ENCODE measurements at regions not wholly inside any gene's neighbourhood (a gene's known extent, or its start where the extent isn't known, plus 50 kb on each side); places are given as distances from the start of the nearest gene placed in this dataset.

DNA sequence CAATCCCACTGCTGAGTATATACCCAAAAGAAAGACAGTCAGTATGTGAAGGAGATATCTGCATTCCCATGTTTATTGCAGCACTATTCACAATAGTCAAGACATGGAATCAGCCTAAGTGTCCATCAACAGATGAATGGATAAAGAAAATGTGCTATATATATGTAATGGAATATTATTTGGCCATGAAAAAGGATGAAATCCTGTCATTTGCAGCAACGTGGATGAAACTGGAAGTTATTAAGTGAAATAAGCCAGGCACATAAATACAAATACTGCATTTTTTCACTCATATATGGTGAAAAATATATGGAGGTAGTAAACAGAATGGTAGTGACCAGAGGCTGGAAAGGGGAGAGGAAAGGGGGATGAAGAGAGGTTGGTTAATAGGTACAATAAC is 188.9 kb upstream of the SERP2 start:
- TF ChIP-seq ZNF146 (tag by site-specific recombination; IDR thresholded peaks at IDR 0.05) (peak; percentile 92), IKZF3 (tag by site-specific recombination; IDR thresholded peaks at IDR 0.05) (no peak)
- H3K4me1 ChIP-seq (ENCODE audit: control insufficient read depth, insufficient read depth, low read length), result no peaks in the 10 kb centered on the region
- H3K4me3 ChIP-seq (ENCODE audit: low read depth, low read length), result no peak overlapping the region
- no peak overlapping the region for H3K27ac ChIP-seq (ENCODE audit: extremely low read depth, low read depth, low read length)
- POLR2A ChIA-PET, result no interaction called here
- CTCF ChIA-PET, result no interaction called here
- H3K36me3 ChIP-seq (ENCODE audit: control insufficient read depth in 2 of 2, insufficient read depth in 1 of 2, low read length in 2 of 2), result no peaks in the 10 kb centered on the region
- no peaks in the 10 kb centered on the region for H3K9me3 ChIP-seq (ENCODE audit: control insufficient read depth, insufficient read depth, low read depth, low read length)

DNA sequence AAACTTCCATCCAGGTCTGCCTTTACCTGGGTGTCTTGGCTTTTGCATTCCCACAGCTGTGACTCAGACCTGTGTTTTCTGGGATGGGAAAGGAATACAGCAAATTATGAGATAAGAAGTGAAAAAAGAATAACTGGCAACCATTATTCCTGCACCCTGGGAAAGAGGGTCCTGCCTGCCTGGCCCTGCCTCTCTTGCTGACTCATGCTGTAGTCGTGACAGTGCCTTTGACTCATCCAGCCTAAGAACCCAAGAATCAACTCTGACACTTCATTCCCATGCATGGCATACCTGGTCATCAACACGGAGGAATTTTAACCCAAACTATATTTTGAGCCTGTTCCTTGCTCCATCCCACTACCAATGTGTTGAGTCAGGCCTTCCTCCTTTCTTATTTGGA is 185.4 kb upstream of the SERP2 start:
- Histone ChIP-seq H3K4me1 (ENCODE audit: control insufficient read depth, insufficient read depth, low read length) (no peaks in the 10 kb centered on the region), H3K36me3 (ENCODE audit: control insufficient read depth in 2 of 2, insufficient read depth in 1 of 2, low read length in 2 of 2) (no peaks in the 10 kb centered on the region), H3K4me3 (ENCODE audit: low read depth, low read length) (no peak overlapping the region), H3K9me3 (ENCODE audit: control insufficient read depth, insufficient read depth, low read depth, low read length) (no peaks in the 10 kb centered on the region), H3K27ac (ENCODE audit: extremely low read depth, low read depth, low read length) (no peak overlapping the region)
- TF ChIP-seq ZNF184 (tag by site-specific recombination; IDR thresholded peaks at IDR 0.05), result no peak
- CTCF ChIA-PET, result interaction anchor here (0.6 kb wide), 1 partner anchor 143 kb away, joined by 3 read pairs; no protein-coding TSS in a partner anchor
- POLR2A ChIA-PET, result no interaction called here

DNA sequence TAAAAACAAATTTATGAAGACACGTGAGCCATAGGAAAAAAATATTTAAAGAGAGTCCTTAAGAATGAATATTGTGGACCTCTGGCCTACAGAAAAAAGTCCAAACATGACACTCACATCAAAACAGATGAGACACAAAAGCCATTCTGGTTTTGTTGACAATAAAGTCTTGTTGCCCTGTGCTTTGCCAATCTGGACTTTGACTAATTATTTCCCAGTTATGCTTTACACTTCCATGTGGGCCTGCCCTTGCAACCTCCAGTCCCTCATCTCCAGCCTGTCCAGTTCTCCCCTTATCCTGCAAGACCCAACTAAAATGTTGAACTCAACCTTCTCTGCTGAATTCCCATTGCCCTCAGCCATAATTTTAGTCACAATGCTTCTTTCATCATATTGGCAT is 184.5 kb upstream of the SERP2 start:
- H3K27ac ChIP-seq (ENCODE audit: extremely low read depth, low read depth, low read length), result no peak overlapping the region
- no peaks in the 10 kb centered on the region for H3K9me3 ChIP-seq (ENCODE audit: control insufficient read depth, insufficient read depth, low read depth, low read length)
- no peaks in the 10 kb centered on the region for H3K4me1 ChIP-seq (ENCODE audit: control insufficient read depth, insufficient read depth, low read length)
- ChIA-PET CTCF (no interaction called here), POLR2A (no interaction called here)
- H3K36me3 ChIP-seq (ENCODE audit: control insufficient read depth in 2 of 2, insufficient read depth in 1 of 2, low read length in 2 of 2), result no peaks in the 10 kb centered on the region
- no peak overlapping the region for H3K4me3 ChIP-seq (ENCODE audit: low read depth, low read length)
- TF ChIP-seq ZNF221 (tag by site-specific recombination; IDR thresholded peaks at IDR 0.05; ENCODE audit: borderline replicate concordance) (no peak), REPIN1 (tag by site-specific recombination; IDR thresholded peaks at IDR 0.05; ENCODE audit: low read depth) (no peak), OVOL3 (tag by site-specific recombination; IDR thresholded peaks at IDR 0.05) (no peak), ZNF146 (tag by site-specific recombination; IDR thresholded peaks at IDR 0.05) (no peak), ZNF157 (tag by site-specific recombination; IDR thresholded peaks at IDR 0.05) (no peak), ZNF501 (tag by site-specific recombination; IDR thresholded peaks at IDR 0.05) (no peak), ZBTB21 (tag by site-specific recombination; IDR thresholded peaks at IDR 0.05) (no peak), ZNF23 (tag by site-specific recombination; IDR thresholded peaks at IDR 0.05; ENCODE audit: borderline replicate concordance) (no peak), HOXA7 (CRISPR knock-in tag; IDR thresholded peaks at IDR 0.05; ENCODE audit: borderline replicate concordance) (no peak), MEIS1 (CRISPR knock-in tag; IDR thresholded peaks at IDR 0.05; ENCODE audit: borderline replicate concordance) (no peak), RBAK (tag by site-specific recombination; IDR thresholded peaks at IDR 0.05) (no peak), WT1 (tag by site-specific recombination; IDR thresholded peaks at IDR 0.05) (no peak), ZNF169 (tag by site-specific recombination; IDR thresholded peaks at IDR 0.05) (no peak), ZBTB7A (tag by site-specific recombination; IDR thresholded peaks at IDR 0.05; ENCODE audit: low read depth) (no peak), ZNF433 (tag by site-specific recombination; IDR thresholded peaks at IDR 0.05; ENCODE audit: low read depth) (no peak), SP2 (tag by site-specific recombination; IDR thresholded peaks at IDR 0.05) (no peak), ZNF16 (tag by site-specific recombination; IDR thresholded peaks at IDR 0.05; ENCODE audit: low read depth) (no peak)
- TF ChIP-seq, protein P1, sequence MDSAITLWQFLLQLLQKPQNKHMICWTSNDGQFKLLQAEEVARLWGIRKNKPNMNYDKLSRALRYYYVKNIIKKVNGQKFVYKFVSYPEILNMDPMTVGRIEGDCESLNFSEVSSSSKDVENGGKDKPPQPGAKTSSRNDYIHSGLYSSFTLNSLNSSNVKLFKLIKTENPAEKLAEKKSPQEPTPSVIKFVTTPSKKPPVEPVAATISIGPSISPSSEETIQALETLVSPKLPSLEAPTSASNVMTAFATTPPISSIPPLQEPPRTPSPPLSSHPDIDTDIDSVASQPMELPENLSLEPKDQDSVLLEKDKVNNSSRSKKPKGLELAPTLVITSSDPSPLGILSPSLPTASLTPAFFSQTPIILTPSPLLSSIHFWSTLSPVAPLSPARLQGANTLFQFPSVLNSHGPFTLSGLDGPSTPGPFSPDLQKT (IDR thresholded peaks at IDR 0.05; ENCODE audit: borderline replicate concordance, low read depth, low read length), result no peak
- TF ChIP-seq, protein P2, sequence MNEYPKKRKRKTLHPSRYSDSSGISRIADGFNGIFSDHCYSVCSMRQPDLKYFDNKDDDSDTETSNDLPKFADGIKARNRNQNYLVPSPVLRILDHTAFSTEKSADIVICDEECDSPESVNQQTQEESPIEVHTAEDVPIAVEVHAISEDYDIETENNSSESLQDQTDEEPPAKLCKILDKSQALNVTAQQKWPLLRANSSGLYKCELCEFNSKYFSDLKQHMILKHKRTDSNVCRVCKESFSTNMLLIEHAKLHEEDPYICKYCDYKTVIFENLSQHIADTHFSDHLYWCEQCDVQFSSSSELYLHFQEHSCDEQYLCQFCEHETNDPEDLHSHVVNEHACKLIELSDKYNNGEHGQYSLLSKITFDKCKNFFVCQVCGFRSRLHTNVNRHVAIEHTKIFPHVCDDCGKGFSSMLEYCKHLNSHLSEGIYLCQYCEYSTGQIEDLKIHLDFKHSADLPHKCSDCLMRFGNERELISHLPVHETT (tag by site-specific recombination; IDR thresholded peaks at IDR 0.05), result no peak
- TF ChIP-seq, protein P3, sequence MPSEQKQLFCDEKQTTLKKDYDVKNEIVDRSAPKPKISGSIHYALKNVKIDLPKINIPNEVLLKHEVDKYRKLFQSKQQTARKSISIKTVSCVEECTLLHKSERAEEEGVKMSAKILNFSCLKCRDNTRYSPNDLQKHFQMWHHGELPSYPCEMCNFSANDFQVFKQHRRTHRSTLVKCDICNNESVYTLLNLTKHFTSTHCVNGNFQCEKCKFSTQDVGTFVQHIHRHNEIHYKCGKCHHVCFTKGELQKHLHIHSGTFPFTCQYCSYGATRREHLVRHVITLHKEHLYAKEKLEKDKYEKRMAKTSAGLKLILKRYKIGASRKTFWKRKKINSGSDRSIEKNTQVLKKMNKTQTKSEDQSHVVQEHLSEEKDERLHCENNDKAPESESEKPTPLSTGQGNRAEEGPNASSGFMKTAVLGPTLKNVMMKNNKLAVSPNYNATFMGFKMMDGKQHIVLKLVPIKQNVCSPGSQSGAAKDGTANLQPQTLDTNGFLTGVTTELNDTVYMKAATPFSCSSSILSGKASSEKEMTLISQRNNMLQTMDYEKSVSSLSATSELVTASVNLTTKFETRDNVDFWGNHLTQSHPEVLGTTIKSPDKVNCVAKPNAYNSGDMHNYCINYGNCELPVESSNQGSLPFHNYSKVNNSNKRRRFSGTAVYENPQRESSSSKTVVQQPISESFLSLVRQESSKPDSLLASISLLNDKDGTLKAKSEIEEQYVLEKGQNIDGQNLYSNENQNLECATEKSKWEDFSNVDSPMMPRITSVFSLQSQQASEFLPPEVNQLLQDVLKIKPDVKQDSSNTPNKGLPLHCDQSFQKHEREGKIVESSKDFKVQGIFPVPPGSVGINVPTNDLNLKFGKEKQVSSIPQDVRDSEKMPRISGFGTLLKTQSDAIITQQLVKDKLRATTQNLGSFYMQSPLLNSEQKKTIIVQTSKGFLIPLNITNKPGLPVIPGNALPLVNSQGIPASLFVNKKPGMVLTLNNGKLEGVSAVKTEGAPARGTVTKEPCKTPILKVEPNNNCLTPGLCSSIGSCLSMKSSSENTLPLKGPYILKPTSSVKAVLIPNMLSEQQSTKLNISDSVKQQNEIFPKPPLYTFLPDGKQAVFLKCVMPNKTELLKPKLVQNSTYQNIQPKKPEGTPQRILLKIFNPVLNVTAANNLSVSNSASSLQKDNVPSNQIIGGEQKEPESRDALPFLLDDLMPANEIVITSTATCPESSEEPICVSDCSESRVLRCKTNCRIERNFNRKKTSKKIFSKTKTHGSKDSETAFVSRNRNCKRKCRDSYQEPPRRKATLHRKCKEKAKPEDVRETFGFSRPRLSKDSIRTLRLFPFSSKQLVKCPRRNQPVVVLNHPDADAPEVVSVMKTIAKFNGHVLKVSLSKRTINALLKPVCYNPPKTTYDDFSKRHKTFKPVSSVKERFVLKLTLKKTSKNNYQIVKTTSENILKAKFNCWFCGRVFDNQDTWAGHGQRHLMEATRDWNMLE (tag by site-specific recombination; conservative IDR thresholded peaks at IDR 0.05; ENCODE audit: low read depth), result no peak
